ENCODE measurements at regions not wholly inside any gene's neighbourhood (a gene's known extent, or its start where the extent isn't known, plus 50 kb on each side); places are given as distances from the start of the nearest gene placed in this dataset.

DNA sequence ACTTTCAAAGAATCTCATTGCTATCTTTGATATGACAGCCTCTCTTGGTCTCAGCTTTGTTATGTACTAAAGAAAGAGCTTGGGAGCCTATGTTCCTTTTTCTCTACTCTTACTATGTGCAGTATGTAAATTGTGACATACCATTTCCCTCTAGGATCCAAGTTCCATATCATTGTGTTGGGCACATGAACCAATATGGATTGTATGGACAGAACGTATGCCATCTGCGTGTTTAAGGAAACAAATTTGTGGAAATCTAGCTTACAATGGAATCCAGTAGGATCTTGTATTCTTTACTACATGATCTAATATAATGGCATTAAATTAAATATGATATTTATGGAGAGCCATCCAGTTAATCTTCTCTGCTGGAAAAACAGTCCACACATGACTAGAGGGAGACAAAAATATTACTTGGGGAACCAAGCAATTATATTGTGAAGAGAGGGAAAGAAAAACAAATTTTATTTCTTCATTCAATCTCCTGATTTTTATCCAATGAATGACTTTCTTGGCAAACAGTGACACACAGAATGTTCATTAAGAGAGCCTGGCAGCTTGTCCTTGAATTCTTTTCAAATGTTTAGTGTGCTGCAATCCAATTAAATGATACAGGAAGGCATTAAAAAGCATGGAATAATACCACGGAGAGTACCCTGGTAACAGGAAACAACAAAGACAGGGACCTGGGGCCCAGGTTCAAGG lies 106.5 kb upstream of the DAB1 start:
- no peak for TF ChIP-seq OTX1 (CRISPR knock-in tag; IDR thresholded peaks at IDR 0.05)
- no peak for TF ChIP-seq ETV5 (CRISPR knock-in tag; IDR thresholded peaks at IDR 0.05; ENCODE audit: low read depth)
- TF ChIP-seq, protein P1, sequence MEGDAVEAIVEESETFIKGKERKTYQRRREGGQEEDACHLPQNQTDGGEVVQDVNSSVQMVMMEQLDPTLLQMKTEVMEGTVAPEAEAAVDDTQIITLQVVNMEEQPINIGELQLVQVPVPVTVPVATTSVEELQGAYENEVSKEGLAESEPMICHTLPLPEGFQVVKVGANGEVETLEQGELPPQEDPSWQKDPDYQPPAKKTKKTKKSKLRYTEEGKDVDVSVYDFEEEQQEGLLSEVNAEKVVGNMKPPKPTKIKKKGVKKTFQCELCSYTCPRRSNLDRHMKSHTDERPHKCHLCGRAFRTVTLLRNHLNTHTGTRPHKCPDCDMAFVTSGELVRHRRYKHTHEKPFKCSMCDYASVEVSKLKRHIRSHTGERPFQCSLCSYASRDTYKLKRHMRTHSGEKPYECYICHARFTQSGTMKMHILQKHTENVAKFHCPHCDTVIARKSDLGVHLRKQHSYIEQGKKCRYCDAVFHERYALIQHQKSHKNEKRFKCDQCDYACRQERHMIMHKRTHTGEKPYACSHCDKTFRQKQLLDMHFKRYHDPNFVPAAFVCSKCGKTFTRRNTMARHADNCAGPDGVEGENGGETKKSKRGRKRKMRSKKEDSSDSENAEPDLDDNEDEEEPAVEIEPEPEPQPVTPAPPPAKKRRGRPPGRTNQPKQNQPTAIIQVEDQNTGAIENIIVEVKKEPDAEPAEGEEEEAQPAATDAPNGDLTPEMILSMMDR (IDR thresholded peaks at IDR 0.05 in 2 of 3, conservative IDR thresholded peaks at IDR 0.05 in 1 of 3; ENCODE audit: insufficient read depth in 2 of 3, low read depth in 1 of 3, low read length in 3 of 3): no peak
- no peak for TF ChIP-seq SRSF7 (optimal IDR thresholded peaks at IDR 0.05; ENCODE audit: low read depth, low read length)
- no peak for TF ChIP-seq ZNF444 (CRISPR knock-in tag; IDR thresholded peaks at IDR 0.05)
- TF ChIP-seq PHF8 (IDR thresholded peaks at IDR 0.05; ENCODE audit: borderline replicate concordance, low read length): no peak

All from K562 (cell line).